Hepatocyte (in vitro differentiated cells): ENCODE measurements at regions not wholly inside any gene's neighbourhood (a gene's known extent, or its start where the extent isn't known, plus 50 kb on each side); places are given as distances from the start of the nearest gene placed in this dataset.
A peak's percentile ranks its signal among the peaks of the same experiment; 100 is the strongest.

Source experiments
- DNase-seq: peaks from one replicate; pipeline ENCODE4 v3.0.0-alpha.2; 2016; ENCODE audit warnings: low spot score
- H2AFZ ChIP-seq: fragments of 200-600 bp; sonication (generic); 2 replicates; pipeline ENCODE4 v1.6.0; 2016; ENCODE audit warnings: antibody characterized with exemption, mild to moderate bottlenecking
- H3K27ac ChIP-seq: fragments of 200-600 bp; sonication (generic); 2 replicates; pipeline ENCODE4 v1.5.1; 2016; ENCODE audit warnings: mild to moderate bottlenecking
- H3K27me3 ChIP-seq: fragments of 200-600 bp; sonication (generic); 2 replicates; pipeline ENCODE4 v1.6.1; 2016
- H3K36me3 ChIP-seq: fragments of 200-600 bp; sonication (generic); replicated peaks from 2 replicates; pipeline ENCODE4 v1.5.1; 2016; ENCODE audit warnings: low read depth; ENCODE audit not compliant: insufficient read depth
- H3K4me1 ChIP-seq: fragments of 200-600 bp; sonication (generic); 2 replicates; pipeline ENCODE4 v1.5.1; 2016; ENCODE audit warnings: mild to moderate bottlenecking, moderate library complexity; ENCODE audit not compliant: insufficient read depth
- H3K4me2 ChIP-seq: fragments of 200-600 bp; sonication (generic); 2 replicates; pipeline ENCODE4 v1.6.0; 2016
- H3K4me3 ChIP-seq: fragments of 200-600 bp; sonication (generic); 2 replicates; pipeline ENCODE4 v1.5.1; 2016; ENCODE audit warnings: mild to moderate bottlenecking
- H3K79me2 ChIP-seq: fragments of 200-600 bp; sonication (generic); 2 replicates; pipeline ENCODE4 v1.6.0; 2017; ENCODE audit warnings: mild to moderate bottlenecking
- H3K9me2 ChIP-seq: fragments of 200-600 bp; sonication (generic); replicated peaks from 2 replicates; pipeline ENCODE4 v1.6.0; 2017; ENCODE audit warnings: mild to moderate bottlenecking; ENCODE audit not compliant: insufficient read depth
- H3K9me3 ChIP-seq: fragments of 200-600 bp; sonication (generic); 2 replicates; pipeline ENCODE4 v1.5.1; 2016; ENCODE audit warnings: low read depth, mild to moderate bottlenecking
- H4K20me1 ChIP-seq: fragments of 200-600 bp; sonication (generic); 2 replicates; pipeline ENCODE4 v1.6.0; 2016; ENCODE audit warnings: mild to moderate bottlenecking; ENCODE audit not compliant: insufficient read depth, poor library complexity, severe bottlenecking
- EZH2 ChIP-seq: fragments of 200-600 bp; sonication (generic); IDR thresholded peaks from 2 replicates; pipeline ENCODE4 v1.6.1; 2016; ENCODE audit warnings: antibody characterized with exemption, mild to moderate bottlenecking, borderline replicate concordance
- EZH2phosphoT487 ChIP-seq: fragments of 200-600 bp; sonication (generic); IDR thresholded peaks from one replicate; pipeline ENCODE4 v1.6.1; 2018; ENCODE audit warnings: antibody characterized with exemption, mild to moderate bottlenecking, low read depth, moderate library complexity; ENCODE audit not compliant: unreplicated experiment, severe bottlenecking
- WGBS: methylation state at CpG from one replicate; pipeline ENCODE4 v1.1.6; 2016; ENCODE audit warnings: low lambda C conversion rate; ENCODE audit errors: missing lambda C conversion rate; 5-methylcytosine and 5-hydroxymethylcytosine counted together
- TF ChIP-seq, protein P1 (sequence below): fragments of 200-600 bp; sonication (generic); IDR thresholded peaks from 2 replicates; pipeline ENCODE4 v1.5.1; 2016; ENCODE audit warnings: antibody characterized with exemption, mild to moderate bottlenecking; ENCODE audit not compliant: poor library complexity

DNA sequence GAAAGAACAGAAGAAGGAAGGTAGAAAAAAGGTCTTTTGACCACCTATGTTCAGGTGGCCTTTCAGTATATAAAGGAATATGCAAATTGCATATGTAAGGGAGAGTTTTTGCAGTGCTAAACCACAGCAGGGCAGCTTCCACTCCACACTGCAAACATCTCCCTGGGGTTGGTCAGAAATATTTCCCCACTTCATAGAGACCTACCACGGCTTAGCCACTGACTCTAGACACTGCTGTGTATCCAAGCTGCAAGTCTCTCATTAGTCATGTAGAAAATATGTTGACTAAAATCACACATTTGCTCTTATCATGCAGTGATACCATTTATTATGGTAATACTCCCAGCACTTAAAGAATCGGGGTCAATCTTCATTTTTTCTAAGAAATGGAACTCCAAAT is 214.9 kb upstream of the NR2F2 start:
- TF ChIP-seq, protein P1, sequence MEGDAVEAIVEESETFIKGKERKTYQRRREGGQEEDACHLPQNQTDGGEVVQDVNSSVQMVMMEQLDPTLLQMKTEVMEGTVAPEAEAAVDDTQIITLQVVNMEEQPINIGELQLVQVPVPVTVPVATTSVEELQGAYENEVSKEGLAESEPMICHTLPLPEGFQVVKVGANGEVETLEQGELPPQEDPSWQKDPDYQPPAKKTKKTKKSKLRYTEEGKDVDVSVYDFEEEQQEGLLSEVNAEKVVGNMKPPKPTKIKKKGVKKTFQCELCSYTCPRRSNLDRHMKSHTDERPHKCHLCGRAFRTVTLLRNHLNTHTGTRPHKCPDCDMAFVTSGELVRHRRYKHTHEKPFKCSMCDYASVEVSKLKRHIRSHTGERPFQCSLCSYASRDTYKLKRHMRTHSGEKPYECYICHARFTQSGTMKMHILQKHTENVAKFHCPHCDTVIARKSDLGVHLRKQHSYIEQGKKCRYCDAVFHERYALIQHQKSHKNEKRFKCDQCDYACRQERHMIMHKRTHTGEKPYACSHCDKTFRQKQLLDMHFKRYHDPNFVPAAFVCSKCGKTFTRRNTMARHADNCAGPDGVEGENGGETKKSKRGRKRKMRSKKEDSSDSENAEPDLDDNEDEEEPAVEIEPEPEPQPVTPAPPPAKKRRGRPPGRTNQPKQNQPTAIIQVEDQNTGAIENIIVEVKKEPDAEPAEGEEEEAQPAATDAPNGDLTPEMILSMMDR: no peak
- TF ChIP-seq EZH2 (no peak), EZH2phosphoT487 (no peak)
- H2AFZ ChIP-seq: no peak overlapping the region
- H3K4me1 ChIP-seq: peaks cover 5% of the 10 kb centered on the region
- H3K9me2 ChIP-seq: no peaks in the 10 kb centered on the region
- H3K36me3 ChIP-seq: no peaks in the 10 kb centered on the region
- H3K4me2 ChIP-seq: peak overlapping the region; percentile 23
- WGBS: 55% methylated on average over 2 of the region's 2 CpGs
- no peak overlapping the region for H3K4me3 ChIP-seq
- H3K27me3 ChIP-seq: no peaks in the 10 kb centered on the region
- no peaks in the 10 kb centered on the region for H3K9me3 ChIP-seq
- H3K27ac ChIP-seq: peak overlapping the region; percentile 27
- H4K20me1 ChIP-seq: no peaks in the 10 kb centered on the region
- peak; percentile 27 for DNase-seq
- H3K79me2 ChIP-seq: no peaks in the 10 kb centered on the region

DNA sequence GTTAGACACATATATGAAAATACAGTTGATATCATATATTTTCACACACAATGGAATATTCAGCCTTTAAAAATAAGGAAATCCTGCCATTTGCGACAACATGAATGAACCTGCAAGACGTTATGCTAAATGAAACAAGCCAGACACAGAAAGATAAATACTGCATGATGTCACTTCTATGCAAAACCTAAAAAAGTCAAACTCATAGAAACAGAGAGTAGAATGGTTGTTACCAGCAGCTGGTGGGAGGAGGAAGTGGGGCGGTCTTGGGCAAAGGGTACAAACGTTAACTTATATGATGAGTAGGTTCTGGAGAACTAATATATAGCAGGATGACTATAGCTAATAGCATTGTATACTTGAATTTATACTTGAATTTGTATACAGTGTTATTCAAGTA is 213.2 kb upstream of the NR2F2 start:
- no peak overlapping the region for H2AFZ ChIP-seq
- H3K36me3 ChIP-seq: no peaks in the 10 kb centered on the region
- no peaks in the 10 kb centered on the region for H3K27me3 ChIP-seq
- no peaks in the 10 kb centered on the region for H4K20me1 ChIP-seq
- H3K4me1 ChIP-seq: peaks cover 10% of the 10 kb centered on the region
- H3K4me2 ChIP-seq: no peak overlapping the region
- no peak for DNase-seq
- no peaks in the 10 kb centered on the region for H3K9me2 ChIP-seq
- TF ChIP-seq, protein P1: no peak
- no peak for TF ChIP-seq EZH2
- no peak for TF ChIP-seq EZH2phosphoT487
- H3K79me2 ChIP-seq: no peaks in the 10 kb centered on the region
- H3K9me3 ChIP-seq: no peaks in the 10 kb centered on the region
- no peak overlapping the region for H3K27ac ChIP-seq
- WGBS: 66% methylated on average over 4 of the region's 4 CpGs
- H3K4me3 ChIP-seq: no peak overlapping the region

DNA sequence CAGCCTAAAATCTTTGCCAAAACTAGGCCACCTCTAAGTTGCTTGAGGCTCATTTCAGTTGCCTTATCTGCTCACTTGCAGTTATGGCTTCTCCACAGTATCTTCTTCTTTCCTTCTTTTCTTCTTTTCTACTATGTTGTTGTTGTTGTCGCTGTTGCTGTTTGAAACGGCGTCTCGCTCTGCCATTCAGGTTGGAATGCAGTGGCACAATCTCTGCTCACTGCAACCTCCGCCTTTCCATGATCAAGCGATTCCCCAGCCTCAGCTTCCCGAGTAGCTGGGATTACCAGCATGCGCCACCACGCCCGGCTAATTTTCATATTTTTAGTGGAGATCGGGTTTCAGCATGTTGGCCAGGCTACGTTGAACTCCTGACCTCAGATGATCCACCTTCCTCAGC is 210.8 kb upstream of the NR2F2 start:
- H3K9me3 ChIP-seq: no peaks in the 10 kb centered on the region
- H3K4me1 ChIP-seq: peaks cover 17% of the 10 kb centered on the region
- no peaks in the 10 kb centered on the region for H3K9me2 ChIP-seq
- no peak for DNase-seq
- H3K79me2 ChIP-seq: no peaks in the 10 kb centered on the region
- H2AFZ ChIP-seq: no peak overlapping the region
- H4K20me1 ChIP-seq: no peaks in the 10 kb centered on the region
- no peak overlapping the region for H3K4me2 ChIP-seq
- TF ChIP-seq EZH2 (no peak), EZH2phosphoT487 (no peak)
- TF ChIP-seq, protein P1: no peak
- no peaks in the 10 kb centered on the region for H3K27me3 ChIP-seq
- H3K36me3 ChIP-seq: no peaks in the 10 kb centered on the region
- no peak overlapping the region for H3K4me3 ChIP-seq
- WGBS: 87% methylated on average over 12 of the region's 12 CpGs
- no peak overlapping the region for H3K27ac ChIP-seq
